OCI-LY3 (cell line): ENCODE measurements at regions not wholly inside any gene's neighbourhood (a gene's known extent, or its start where the extent isn't known, plus 50 kb on each side); places are given as distances from the start of the nearest gene placed in this dataset.
A peak's percentile ranks its signal among the peaks of the same experiment; 100 is the strongest.

Experiments
- H2AFZ ChIP-seq: fragments of 200-600, 300-600 bp; shearing (Covaris generic); 2 replicates; pipeline ENCODE4 v1.6.0; 2014; ENCODE audit warnings: antibody characterized with exemption, low read depth, low read length
- H3K27ac ChIP-seq: fragments of 200-600, 300-600 bp; sonication (generic); 2 replicates; pipeline ENCODE4 v1.5.1; 2014; ENCODE audit warnings: mild to moderate bottlenecking, low read length, moderate library complexity, mixed read lengths
- H3K27me3 ChIP-seq: fragments of 200-600, 300-600 bp; sonication (generic); 2 replicates; pipeline ENCODE4 v1.6.1; 2014; ENCODE audit warnings: low read depth, low read length, mixed read lengths
- H3K36me3 ChIP-seq: fragments of 200-600, 300-600 bp; sonication (generic); replicated peaks from 2 replicates; pipeline ENCODE3; 2014; ENCODE audit warnings: low read depth, low read length, mixed read lengths
- H3K4me1 ChIP-seq: fragments of 300-600, 200-600 bp; sonication (generic); 2 replicates; pipeline ENCODE4 v1.6.1; 2014; ENCODE audit warnings: low read length, mixed read lengths
- H3K4me2 ChIP-seq: fragments of 200-600, 300-600 bp; sonication (generic); 2 replicates; pipeline ENCODE4 v1.6.1; 2014; ENCODE audit warnings: low read length, mixed read lengths
- H3K4me3 ChIP-seq: fragments of 300-600, 200-600 bp; sonication (generic); 2 replicates; pipeline ENCODE4 v1.5.1; 2014; ENCODE audit warnings: antibody characterized with exemption, mild to moderate bottlenecking, low read length, moderate library complexity
- H3K79me2 ChIP-seq: fragments of 300-600, 200-600 bp; shearing (Covaris generic); 2 replicates; pipeline ENCODE4 v1.6.1; 2014; ENCODE audit warnings: mild to moderate bottlenecking, low read length, mixed read lengths
- H3K9ac ChIP-seq: fragments of 300-600, 200-600 bp; shearing (Covaris generic); 2 replicates; pipeline ENCODE4 v1.6.0; 2014; ENCODE audit warnings: mild to moderate bottlenecking, low read length, moderate library complexity
- H3K9me3 ChIP-seq: fragments of 200-600, 300-600 bp; shearing (Covaris generic); 2 replicates; pipeline ENCODE4 v1.6.1; 2014; ENCODE audit warnings: low read length, mixed read lengths; ENCODE audit not compliant: insufficient read depth
- H4K20me1 ChIP-seq: fragments of 200-600, 300-600 bp; sonication (generic); 2 replicates; pipeline ENCODE4 v1.6.1; 2016; ENCODE audit warnings: low read length, mixed read lengths; ENCODE audit not compliant: insufficient read depth
- EZH2phosphoT487 ChIP-seq: fragments of 200-600 bp; shearing (Covaris generic); IDR thresholded peaks from 2 replicates; pipeline ENCODE4 v1.6.1; 2018; ENCODE audit warnings: antibody characterized with exemption, mixed run types, low read depth
- TF ChIP-seq, protein P1 (sequence below): fragments of 200-600, 300-600 bp; sonication (generic); IDR thresholded peaks from 2 replicates; pipeline ENCODE4 v1.5.1; 2014; ENCODE audit warnings: antibody characterized with exemption, low read length, low read depth

DNA sequence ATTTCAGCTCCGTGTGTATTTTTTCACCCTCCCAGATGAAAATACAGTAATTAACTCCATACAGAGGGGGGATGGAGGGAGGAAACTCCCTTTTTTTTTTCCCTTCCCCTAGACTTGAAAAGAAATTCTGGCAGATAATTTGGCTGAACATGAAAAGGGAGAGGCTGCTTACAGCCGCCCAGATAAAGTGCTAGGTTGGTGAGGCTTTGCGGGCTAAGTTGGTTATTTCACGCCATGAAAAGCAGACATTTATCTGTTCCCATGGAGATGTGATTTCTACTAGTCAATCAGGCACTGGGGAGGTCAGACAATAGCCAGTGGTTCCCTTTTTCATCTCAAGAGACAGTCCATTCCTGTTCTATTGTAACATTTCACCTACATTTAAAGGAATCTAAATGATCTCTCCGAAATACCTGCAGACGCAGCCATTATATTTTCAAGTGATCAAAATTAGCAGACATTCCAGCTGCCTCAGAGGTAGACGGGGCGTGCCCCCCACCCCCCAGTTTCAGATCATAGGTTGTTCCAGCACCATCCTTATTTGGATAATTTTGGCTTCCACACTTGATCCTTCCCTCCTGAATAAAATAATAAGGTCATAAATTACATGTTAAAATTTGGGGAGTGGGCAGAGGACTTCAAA lies 143.9 kb upstream of the ZNF217 start:
- Histone ChIP-seq H3K9me3 (no peaks in the 10 kb centered on the region), H3K4me3 (peak overlapping the region; percentile 72), H4K20me1 (no peaks in the 10 kb centered on the region), H3K36me3 (no peaks in the 10 kb centered on the region), H3K9ac (peak overlapping the region; percentile 70), H3K4me2 (peak overlapping the region; percentile 91), H3K4me1 (peaks cover 65% of the 10 kb centered on the region), H3K27ac (peak overlapping the region; percentile 79), H3K27me3 (no peaks in the 10 kb centered on the region), H3K79me2 (no peaks in the 10 kb centered on the region), H2AFZ (peak overlapping the region; percentile 79)
- TF ChIP-seq EZH2phosphoT487 = no peak
- TF ChIP-seq, protein P1, sequence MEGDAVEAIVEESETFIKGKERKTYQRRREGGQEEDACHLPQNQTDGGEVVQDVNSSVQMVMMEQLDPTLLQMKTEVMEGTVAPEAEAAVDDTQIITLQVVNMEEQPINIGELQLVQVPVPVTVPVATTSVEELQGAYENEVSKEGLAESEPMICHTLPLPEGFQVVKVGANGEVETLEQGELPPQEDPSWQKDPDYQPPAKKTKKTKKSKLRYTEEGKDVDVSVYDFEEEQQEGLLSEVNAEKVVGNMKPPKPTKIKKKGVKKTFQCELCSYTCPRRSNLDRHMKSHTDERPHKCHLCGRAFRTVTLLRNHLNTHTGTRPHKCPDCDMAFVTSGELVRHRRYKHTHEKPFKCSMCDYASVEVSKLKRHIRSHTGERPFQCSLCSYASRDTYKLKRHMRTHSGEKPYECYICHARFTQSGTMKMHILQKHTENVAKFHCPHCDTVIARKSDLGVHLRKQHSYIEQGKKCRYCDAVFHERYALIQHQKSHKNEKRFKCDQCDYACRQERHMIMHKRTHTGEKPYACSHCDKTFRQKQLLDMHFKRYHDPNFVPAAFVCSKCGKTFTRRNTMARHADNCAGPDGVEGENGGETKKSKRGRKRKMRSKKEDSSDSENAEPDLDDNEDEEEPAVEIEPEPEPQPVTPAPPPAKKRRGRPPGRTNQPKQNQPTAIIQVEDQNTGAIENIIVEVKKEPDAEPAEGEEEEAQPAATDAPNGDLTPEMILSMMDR = no peak

DNA sequence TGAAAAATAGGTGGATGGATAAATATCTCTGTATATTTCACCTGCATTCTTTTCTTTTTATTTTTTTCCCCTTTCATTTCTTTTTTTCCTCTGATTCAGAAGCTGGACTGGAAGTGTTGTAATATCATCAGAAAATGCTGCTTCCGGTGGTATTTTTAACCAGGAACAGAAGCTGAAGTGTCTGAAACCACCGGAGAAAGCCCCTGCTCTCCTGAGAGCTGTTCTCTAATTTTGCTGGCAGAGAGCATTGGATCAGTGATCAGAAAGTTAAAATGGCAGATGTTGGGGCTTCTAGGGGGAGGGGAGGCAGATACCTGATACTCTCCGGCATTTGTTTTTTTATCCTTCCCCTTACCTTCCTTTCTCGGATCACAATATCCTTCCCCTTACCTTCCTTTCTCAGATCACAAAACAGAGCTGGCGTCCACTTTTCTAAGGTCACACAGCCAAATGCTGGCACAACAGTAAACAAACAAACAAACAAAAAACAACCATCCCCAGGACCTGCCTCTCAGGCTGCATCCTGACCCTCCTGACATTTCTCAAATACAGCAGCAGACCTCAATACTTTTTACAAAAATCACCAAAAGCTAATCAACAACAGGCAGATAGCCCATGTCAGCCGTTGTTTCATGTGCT lies 143.2 kb upstream of the ZNF217 start:
- no peaks in the 10 kb centered on the region for H3K36me3 ChIP-seq
- H3K27ac ChIP-seq = peak overlapping the region; percentile 79
- H2AFZ ChIP-seq = peak overlapping the region; percentile 79
- no peaks in the 10 kb centered on the region for H4K20me1 ChIP-seq
- H3K9ac ChIP-seq = peak overlapping the region; percentile 70
- peak overlapping the region; percentile 72 for H3K4me3 ChIP-seq
- no peaks in the 10 kb centered on the region for H3K9me3 ChIP-seq
- H3K27me3 ChIP-seq = no peaks in the 10 kb centered on the region
- peaks cover 65% of the 10 kb centered on the region for H3K4me1 ChIP-seq
- peak overlapping the region; percentile 91 for H3K4me2 ChIP-seq
- TF ChIP-seq, protein P1 = no peak
- TF ChIP-seq EZH2phosphoT487 = no peak
- H3K79me2 ChIP-seq = no peaks in the 10 kb centered on the region

DNA sequence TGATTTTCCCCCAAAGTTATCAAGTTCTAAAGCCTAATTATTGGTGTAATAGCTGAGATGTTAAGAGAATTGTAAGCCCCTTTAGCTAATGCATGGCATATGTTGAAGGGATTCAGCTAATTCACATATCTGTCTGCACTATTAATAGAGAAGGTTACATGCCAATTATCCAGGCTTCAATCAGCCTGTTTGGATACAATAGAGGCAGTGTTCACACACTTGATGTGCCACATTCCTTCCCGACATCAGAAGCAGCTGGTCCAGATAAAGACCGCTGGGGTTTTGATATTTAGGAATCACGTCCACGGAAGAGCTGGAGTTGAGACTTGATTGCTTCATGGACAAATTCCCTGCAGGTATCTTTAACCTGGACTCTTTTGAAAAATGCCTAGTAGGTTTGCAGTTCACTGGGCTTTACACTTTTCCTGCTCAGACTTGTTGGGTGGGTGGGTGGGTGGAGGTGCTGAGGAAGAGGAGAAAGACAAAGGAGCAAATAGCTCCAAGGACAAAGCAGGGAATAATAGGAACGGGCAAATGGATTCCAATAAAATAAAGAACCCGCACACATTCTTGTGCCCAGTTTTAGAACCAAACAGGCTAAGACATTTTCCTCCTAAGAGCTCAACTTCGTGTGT lies 142.6 kb upstream of the ZNF217 start:
- H2AFZ ChIP-seq = peak overlapping the region; percentile 79

More for the DNA sequence above, 142.6 kb upstream of the ZNF217 start:
- no peaks in the 10 kb centered on the region for H3K79me2 ChIP-seq
- peaks cover 59% of the 10 kb centered on the region for H3K4me1 ChIP-seq
- H3K27ac ChIP-seq = peak overlapping the region; percentile 79
- H3K4me2 ChIP-seq = peak overlapping the region; percentile 91
- H3K9ac ChIP-seq = peak overlapping the region; percentile 70
- no peaks in the 10 kb centered on the region for H3K27me3 ChIP-seq
- TF ChIP-seq, protein P1 = no peak
- no peak for TF ChIP-seq EZH2phosphoT487
- H4K20me1 ChIP-seq = no peaks in the 10 kb centered on the region
- H3K9me3 ChIP-seq = no peaks in the 10 kb centered on the region
- no peaks in the 10 kb centered on the region for H3K36me3 ChIP-seq
- peak overlapping the region; percentile 72 for H3K4me3 ChIP-seq
